ENCODE measurements at regions not wholly inside any gene's neighbourhood (a gene's known extent, or its start where the extent isn't known, plus 50 kb on each side); places are given as distances from the start of the nearest gene placed in this dataset.
"Not testable (repeated sequence)": the region's sequence is repeated elsewhere in the genome, so short reads cannot be mapped to it uniquely, and the experiment has no call there.

DNA sequence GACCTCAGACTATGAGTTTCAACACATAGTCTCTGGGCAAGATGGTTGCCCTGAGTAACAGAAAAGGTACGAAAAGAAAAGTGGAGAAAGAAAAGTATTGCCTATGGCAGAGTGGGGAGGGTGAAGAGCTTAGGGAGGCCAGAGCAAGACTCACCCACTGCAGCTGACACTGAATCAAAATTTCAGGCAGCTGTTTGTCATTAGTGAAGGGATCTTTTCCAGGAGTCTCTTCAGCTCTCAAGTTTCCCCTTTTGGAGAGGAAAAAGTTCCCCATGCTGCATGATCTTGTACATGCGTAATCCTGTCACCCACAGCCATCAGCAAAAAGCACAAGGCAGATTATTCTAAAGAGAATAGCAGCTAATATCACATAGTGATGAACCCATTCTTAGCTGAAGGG, 616.9 kb upstream of the GBE1 start:
- no peak for DNase-seq

DNA sequence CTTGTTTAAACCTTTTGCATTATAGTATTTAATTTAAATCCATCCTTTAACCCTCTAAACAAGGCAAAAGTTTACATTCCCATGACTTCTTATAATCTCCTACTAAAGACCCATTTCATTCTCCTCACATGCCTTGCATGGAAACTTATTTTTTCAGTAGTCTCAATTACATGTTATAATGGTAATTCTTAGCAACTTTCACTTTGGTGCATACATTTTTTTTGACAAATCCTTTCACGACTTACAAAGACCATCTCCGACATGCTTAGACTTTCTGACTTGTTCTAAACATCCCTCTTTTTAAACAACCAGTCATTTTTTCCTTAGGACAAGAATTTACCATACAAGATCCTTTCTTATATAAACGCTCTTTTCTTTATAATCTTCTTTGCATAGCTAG, 615.4 kb upstream of the GBE1 start:
- DNase-seq, result no peak

DNA sequence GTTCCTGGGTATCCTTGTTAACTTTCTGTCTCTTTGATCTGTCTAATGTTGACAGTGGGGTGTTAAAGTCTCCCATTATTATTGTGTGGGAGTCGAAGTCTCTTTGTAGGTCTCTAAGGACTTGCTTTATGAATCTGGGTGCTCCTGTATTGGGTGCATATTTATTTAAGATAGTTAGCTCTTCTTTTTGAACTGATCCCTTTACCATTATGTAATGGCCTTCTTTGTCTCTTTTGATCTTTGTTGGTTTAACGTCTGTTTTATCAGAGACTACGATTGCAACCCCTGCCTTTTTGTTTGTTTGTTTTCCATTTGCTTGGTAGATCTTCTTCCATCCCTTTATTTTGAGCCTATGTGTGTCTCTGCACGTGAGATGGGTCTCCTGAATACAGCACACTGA, 612.4 kb upstream of the GBE1 start:
- DNase-seq, result not testable (repeated sequence)

DNA sequence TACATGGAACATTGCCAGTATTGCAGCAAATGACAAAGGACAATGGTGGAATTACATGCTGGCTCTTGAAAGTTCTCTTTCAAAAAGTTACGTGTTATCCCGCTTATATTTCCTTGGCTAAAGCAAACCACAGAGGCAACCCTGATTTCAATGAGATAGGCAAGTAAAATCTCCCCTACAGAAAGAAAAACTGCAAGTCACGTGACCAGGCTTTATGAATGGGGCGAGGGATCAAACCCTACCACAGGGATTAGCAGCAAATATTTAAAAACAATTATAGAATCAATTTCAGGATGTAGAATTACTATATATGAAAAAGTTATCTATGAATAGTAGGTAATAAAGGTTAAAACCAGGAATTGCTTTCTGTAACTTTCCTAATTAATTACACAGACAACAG, 603.4 kb upstream of the GBE1 start:
- no peak for DNase-seq

DNA sequence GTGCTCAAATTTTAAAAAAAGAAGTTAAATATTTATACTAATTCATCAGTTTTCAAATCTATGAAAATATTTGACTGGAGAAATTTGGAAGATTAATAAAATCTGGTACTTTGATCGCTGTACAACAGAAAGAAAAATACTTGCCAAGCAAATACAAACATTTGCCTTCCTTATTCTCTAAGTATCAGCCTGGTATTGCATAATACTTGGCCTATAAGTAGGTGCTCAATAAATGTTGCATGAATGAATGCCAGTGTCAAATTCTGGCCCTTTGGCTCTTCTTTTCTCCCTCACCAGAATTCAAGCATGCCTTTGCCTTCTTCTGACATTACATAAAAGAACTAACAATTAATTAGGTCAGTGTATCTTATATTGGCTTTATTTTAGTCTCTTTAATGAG, 601.7 kb upstream of the GBE1 start:
- no peak for DNase-seq

DNA sequence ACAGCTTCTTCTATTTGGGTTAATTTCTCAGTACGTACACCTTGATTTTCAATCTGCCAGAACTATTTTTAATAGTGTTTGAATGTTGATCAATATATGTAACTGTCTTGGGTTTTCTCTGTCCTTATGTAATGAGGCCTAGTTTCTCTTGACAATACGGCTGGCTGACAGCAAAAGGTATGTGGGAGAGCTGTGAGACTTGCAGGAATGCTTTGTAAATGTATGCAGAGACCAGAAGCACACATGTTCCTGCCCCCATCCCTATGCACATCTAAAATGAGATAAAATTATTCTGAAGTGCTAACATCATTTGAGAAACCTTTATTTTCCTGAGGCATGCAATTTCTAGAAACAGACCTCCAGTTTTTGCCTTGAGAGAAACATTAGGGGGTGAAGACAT, 593.8 kb upstream of the GBE1 start:
- DNase-seq, result no peak

DNA sequence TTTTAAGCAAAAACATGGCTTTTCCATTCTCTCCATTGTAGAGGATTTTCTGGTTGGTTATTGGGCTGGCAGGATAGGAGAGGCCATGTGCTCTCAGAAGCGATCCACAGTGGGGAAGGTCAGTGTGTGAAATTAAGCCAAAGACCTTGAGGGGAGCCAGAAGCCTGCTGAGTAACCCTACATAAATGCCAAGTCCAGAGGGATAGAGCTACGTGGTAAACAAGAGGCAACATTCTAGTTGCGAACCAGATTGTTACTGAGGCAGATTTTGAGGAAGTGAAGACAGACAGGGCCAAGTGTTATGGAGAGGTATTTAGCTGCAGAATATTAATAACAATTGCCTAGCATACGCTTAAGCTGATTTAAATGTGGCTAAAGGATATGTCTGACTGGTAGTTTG, 592.8 kb upstream of the GBE1 start:
- DNase-seq, result no peak

DNA sequence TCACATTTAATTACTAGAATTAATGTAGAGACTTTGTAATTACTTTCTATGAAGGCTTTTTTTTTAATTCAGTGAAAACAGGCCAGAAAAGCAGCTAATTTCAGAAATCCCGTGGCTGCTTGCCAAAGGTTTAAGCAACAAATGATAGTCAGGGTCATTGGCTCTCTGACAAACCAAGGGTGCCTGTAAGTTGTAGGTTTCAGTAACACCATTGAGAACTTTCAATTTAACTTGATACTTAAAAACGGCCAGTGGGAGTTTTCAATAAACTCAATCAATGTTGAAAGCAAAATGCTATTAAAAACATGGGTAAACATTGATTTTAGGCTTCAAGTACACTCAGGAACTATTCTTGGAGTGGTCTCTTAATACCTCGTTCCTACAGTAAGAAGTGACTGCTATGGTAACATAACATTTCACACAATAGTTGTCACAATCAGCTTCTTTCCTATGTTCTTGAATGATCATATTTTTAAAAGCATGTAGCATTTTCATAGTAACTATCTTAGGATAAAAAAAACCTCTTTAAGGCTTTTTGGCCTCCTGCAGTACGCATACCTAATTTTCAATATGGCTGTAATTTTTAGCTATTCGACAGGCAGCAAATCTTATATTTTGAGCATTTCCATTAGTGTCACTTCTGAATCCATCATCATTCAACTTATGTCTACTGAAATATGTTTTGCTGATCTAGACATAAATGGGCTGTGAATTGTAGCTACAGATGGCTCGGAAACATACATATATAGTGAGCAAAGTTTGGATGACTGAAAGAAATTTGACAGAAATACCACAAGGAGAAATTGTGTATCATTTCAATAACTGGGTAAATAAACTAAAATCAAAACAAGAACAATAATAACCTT, 592.1 kb upstream of the GBE1 start:
- no peak for DNase-seq

DNA sequence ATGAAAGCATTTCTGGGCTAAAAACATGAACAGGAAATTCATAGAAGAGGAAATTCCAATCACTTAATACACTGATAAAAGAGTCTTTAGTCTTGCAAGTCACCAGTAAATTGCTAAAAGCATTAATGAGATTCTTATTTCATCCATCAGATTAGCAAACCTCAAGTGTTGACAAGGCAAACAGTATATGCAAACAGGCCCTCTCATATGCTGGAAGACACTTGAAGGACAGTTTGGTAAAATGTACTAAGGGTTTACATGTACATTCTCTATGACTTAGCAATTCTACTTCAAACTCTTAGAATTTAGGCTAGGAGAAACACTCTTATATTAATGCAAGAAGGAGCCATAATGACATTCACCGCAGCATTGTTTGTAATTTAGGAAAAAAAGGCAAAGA, 586.1 kb upstream of the GBE1 start:
- no peak for DNase-seq

DNA sequence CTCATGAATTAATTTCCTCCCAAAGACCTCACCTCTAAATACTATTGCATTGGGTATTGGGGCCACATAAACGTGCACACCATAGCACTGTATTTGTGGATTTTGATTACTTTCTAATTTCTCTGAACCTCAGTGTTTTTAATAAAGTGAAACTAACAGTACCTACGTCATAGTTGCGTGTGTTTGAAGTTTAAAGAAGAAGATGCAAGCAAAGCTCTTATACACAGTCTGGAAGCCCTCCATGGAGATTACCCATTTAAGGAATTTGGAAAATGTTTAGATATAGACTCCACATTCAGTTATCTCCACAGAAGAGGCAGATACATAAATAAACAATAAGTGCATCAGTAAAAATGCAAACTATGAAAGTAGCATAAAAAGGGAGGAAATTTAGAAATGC, 581.1 kb upstream of the GBE1 start:
- DNase-seq, result no peak

DNA sequence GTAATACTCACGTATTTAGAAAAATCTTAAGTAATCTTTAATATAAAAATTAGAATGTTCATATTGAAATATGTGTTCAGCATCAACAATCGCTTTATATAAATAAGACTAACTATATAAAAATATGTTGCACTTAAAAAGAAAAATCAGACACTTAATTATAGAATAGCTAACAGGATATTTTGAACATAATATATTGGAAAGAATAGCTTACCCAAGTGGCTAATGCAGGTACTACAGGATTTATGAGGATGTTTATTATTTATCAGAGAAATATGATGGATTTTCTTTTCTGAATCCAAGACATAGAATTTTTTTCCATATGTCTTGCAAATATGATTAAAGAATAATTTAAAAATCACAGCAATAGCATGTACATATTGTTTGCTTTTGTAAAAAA, 567.9 kb upstream of the GBE1 start:
- no peak for DNase-seq

DNA sequence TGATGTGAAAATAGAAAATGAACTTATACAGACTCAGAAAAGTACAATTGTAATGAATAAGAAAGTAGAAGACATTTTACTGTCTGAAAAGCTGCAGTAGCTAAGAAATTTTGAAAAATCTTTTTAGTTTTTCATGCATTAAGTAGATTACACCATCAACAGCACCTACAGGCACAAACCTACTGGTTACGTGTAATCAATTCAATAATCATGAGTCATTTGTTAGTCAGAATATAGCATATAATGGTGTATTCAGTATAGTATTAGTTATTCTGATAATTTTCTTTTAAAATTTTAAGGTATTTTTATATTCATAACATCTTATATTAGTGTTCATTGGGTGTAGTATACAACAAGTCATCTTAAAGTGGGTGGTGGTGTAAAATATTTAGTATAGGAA, 550.5 kb upstream of the GBE1 start:
- no peak for DNase-seq

DNA sequence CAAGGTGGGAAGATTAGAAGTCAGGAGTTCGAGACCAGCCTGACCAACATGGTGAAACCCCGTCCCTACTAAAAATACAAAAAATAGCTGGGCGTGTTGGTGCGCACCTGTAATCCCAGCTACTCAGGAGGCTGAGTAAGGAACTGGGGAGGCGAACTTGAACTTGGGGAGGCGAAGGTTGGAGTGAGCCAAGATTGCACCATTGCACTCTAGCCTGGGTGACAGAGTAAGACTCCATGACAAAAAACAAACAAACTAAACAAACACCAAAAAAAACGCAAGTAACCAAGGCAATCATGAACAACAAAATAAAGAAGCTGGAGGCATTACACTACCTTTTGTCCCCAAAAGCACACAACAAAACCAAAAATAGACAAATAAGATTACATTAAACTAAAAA, 547.3 kb upstream of the GBE1 start:
- no peak for DNase-seq

DNA sequence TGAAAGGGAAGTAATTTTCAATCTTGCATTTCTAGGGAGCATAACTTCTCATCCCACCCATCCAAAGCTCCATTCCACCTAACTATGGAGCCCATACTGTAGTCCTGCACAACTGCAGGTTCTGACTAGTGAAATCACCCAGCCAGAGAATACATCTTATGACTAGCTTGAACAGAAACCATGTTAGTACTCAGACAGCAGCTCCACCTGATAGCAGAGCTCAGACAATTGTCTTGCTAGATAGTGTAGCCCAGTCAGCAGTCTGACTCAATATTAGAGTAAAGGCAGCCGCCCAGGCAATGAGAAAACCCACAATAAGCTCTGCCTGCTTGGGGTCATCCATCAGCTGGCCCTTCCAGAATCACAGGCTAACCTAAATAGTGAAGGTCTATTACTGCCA, 544.7 kb upstream of the GBE1 start:
- DNase-seq, result no peak

DNA sequence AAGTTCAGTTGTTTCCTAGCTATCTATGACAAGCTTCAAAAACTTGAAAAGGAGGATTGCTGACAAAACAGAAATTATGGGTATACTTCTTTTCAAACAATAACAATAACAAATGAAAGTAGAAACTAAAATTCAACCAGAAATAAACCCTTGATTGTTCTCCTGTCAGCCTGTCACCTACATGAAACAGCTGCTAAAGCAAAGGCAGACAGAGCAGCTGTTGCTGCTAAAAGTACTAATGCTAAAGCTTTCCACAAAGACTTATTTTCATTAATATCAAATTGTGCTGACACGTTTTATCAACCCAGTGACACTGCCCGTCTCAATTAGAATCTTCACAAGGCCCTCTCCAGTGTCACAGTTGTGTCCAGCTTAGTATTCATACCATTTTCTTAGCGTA, 533.2 kb upstream of the GBE1 start:
- no peak for DNase-seq

DNA sequence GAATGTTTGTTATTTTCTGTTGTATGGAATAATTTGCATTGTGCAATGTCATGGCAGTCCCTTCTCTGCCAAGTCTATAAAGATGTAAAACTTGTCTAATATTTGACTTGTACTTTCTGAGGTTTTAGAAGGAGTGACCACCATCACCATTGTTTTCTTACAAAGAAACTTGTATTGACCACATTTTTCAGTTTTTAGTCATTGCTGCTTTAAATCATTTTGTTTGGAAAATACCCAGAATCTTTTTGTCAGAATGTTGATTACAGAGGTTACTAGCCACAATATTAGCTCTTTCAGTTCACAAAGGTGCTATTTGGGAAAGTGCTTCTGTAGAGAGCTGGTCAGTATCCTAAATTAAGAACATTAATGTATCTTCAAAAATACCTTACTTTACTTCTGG, 532.4 kb upstream of the GBE1 start:
- no peak for DNase-seq

DNA sequence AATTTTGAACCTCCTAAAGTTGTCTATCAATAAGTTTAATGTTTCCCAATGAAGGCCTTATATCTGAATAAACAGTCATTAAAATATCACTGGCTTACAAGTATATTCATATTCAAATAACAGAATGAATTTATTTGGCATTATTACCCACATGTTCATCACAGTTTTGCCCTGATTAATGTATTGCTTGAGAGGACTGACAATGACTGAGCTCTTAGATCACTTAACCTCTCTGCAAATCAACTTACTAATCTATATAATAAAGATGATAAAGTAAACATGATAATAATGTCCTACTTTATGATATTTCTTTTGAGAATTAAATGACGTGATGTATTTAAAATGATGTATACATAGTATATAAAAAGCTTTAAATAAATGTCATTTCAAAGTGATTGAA, 532.0 kb upstream of the GBE1 start:
- no peak for DNase-seq

DNA sequence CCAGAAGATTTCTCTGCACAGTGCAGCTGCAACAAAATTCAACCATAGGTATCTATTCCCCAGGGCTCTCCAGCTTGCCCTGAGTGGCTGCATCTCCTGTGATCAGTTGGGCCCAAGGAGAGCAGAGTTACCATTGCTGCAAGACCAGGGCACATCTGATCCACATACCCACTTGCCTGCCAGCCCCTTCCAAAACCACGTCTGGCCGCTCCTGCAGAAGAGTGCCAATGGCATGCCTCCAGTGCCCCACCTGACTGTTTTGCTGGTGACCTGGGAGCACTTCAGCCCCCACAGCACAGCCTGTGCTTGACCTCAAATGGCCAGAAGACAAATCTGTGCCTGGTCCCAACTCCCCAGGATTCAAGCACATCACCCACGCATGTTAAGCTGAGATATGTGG, 526.1 kb upstream of the GBE1 start:
- DNase-seq, result no peak

DNA sequence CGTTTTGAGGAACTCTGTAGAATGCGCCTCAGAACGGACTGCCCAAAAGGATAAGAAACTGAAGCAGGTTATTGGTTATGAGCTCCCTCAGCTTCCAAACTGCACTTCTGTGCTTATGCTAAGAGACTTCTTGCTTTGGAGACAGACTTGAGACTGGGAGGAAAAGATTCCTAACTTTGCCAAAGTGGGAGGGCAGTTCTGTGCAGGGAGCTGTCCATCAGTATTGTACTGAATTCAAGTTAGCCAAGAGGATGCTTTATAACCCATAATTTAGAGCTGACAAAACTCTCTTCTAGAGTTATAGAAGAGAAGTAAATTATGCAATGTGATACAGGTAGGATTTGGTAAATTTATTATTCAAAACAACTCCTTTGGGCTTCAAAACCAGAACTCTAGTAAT, 519.8 kb upstream of the GBE1 start:
- DNase-seq, result no peak

DNA sequence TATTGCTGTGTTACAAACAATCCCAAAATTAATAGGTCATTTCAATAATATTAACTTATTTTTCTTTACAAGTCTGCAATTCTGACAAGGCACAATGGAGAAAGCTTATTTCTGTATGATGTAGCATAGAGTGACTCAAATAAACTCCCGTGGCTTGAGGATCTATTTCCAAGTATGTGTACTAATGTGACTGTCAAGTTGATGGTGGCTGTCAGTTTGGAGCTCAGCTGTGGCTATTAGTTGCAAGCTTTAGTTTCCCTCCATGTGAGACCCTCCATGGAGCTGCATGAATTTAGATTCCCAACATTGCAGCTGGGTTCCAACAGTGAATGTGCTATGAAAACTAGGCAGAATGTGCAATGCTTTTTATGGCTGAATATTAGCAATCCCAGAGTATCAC, 515.5 kb upstream of the GBE1 start:
- DNase-seq, result no peak

DNA sequence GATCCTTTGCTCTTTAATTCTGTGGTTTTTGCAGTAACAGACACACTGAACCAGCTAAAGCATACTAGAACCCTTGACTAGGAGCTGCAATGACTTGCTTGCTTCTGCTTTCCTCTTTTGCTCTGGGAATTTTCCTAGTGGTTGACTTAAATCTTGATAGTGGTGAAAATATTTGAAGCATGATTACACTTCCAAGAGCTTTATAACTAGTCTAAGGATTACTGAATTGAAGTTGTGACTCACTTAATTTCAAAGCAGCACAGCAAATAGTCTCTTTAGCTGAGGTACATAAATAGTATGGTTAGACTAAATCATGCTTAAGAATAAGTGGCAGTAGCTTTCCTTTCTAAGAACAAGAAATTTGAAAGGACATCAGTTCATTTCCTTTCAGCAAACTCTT, 513.5 kb upstream of the GBE1 start:
- no peak for DNase-seq

DNA sequence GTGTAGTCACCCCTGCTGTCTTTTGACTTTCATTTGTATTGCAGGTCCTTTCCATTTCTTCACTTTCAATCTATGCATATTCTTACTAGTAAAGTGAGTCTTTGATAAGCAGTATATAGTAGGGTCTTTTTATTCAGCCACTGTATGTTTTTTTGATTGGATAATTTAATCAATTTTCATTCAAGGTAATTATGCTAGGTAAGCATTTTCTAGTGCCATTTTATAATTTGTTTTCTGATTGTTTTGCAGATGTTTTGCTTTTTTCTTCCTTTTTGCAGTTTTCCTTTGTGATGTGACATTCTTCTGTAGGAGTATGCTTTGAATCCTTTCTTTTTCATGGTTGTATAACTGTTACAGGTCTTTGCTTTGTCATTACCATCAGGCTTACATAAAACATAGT, 504.3 kb upstream of the GBE1 start:
- no peak for DNase-seq

DNA sequence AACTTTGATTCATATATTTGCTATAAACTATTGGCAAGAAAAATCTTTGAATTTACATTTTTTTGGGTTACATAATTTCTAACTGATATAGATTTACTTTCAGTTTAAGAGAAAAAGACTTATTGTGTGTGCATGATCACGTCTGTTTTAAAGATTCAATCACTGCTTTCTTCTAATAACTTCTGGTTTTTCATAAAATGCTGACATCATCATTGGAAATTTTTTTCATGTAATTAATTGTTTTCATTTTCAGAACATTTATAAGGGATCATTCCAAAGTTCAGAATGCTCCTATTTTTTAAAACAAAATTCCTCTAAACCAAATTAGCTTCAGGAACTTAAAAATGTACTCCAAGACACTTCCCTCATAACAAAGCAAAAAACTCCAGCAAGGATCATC, 500.7 kb upstream of the GBE1 start:
- DNase-seq, result no peak

DNA sequence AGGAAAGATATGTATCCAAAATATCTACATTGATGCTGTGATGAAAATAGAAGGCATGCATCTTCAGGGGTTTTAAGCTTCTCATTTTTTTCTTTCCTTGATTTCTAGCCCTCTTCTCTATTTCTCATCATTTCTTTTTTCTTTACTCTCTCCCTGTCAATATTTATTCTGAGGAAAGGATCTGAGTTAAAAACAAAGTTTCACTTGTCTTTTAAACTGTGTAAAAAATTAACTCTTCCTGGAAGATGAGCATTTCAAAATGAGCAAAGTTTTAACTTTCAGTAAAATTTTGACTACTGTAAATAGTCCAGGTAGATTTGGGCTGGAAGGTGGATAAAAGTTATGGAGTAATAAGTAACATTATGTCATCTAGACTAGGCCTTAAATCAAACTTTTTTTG, 500.2 kb upstream of the GBE1 start:
- no peak for DNase-seq

DNA sequence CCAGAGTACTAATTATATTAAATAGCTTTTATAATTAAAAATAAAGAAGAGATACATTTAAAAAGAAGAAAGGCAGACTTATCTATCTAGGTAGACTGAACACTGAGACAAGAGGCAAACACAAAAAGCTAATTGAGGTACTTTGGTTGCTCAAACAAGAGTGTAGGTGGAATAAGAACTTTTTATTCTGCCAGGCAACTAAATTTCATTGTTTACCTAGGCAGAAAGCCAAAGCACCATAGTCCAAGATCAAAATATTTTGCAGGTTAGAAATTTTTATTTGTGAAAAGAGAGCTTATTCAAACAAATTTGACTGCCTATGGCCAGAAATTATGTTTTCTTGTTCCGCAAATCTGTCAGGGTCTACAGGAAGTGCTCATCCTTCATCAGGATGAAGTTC, 499.6 kb upstream of the GBE1 start:
- DNase-seq, result no peak

DNA sequence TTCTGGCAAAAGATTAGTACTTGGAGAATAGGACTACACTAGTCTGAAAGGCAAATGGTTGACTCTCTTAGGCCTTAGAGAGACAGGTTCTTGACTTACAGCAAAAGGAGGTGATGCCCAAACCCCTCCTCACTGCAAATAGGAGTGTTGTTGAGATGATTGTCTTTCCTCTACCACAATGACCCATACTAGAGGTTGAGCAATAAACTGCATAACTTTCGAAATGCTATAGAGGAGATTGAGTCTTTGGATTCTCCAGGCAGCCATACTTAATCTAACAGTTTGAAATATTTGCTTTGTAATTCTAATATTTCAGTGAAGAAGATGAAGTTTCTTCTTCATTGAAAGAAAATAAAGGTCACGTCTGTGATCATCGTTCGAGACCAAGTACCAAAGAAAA, 498.5 kb upstream of the GBE1 start:
- DNase-seq, result no peak

Data from CD4-positive, alpha-beta T cell treated with Interleukin-10 for 1 hour (primary cell).